ENCODE measurements at regions not wholly inside any gene's neighbourhood (a gene's known extent, or its start where the extent isn't known, plus 50 kb on each side); places are given as distances from the start of the nearest gene placed in this dataset.
"Not testable (repeated sequence)": the region's sequence is repeated elsewhere in the genome, so short reads cannot be mapped to it uniquely, and the experiment has no call there.

DNA sequence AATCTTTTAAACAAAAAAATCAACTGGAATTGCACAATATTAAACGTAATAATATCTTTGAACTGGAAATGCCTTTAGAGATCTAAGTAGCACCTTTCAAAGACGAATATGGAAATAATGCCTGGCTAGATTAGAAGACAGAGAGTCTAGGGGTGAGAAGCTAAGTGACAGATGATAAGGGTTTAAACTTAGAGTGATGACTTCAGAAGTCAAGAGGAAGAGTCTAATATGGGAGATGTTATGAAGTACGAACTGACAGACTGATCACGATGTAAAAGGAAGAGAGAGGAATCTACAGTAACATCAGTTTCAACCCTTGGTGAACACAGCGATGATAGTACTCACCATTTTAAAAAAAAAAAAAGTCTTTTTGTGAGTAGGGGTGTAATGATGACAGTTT is 57.9 kb downstream of the HINT1 start:
- TF ChIP-seq, protein P1, sequence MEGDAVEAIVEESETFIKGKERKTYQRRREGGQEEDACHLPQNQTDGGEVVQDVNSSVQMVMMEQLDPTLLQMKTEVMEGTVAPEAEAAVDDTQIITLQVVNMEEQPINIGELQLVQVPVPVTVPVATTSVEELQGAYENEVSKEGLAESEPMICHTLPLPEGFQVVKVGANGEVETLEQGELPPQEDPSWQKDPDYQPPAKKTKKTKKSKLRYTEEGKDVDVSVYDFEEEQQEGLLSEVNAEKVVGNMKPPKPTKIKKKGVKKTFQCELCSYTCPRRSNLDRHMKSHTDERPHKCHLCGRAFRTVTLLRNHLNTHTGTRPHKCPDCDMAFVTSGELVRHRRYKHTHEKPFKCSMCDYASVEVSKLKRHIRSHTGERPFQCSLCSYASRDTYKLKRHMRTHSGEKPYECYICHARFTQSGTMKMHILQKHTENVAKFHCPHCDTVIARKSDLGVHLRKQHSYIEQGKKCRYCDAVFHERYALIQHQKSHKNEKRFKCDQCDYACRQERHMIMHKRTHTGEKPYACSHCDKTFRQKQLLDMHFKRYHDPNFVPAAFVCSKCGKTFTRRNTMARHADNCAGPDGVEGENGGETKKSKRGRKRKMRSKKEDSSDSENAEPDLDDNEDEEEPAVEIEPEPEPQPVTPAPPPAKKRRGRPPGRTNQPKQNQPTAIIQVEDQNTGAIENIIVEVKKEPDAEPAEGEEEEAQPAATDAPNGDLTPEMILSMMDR (IDR thresholded peaks at IDR 0.05; ENCODE audit: low read depth, low read length): no peak
- no peak overlapping the region for H3K4me3 ChIP-seq (replicated peaks in 1 of 2; ENCODE audit: low read depth in 2 of 2, low read length in 2 of 2)
- no peak for DNase-seq (ENCODE audit: low read depth in 2 of 2)

DNA sequence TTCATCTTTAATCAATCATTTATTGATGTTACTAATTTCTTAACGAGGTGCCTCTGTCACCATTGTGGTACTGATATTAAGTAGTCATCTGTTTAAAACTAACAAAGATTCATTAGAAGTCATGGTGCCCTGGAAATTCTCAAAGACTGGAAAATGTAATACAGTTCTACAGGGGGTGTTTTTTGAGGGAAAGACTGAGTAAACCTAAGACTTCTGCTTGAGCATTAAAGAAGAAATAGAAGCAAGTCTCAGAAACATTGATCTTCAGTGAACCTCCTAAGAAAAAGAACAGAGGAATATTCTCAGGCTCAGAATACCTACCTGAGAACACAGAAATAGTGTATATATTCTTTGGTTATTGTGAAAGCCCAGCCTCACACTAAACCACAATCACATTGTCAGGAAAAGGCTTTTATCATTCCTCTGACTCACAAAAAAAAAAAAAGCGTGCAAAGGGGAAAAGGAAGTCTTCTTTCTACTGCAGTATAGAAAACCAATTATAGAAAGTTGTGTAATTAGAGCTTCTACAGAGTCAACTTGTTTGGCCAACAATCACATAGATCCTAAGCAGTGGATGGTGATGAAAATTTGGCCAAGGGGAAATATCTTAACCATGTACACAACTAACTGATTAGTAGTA is 60.8 kb downstream of the HINT1 start:
- peak; percentile 12 to 25 for DNase-seq (ENCODE audit: low read depth in 2 of 2)
- TF ChIP-seq, protein P1 (IDR thresholded peaks at IDR 0.05; ENCODE audit: low read depth, low read length): no peak
- H3K4me3 ChIP-seq (replicated peaks in 1 of 2; ENCODE audit: low read depth in 2 of 2, low read length in 2 of 2): no peak overlapping the region

DNA sequence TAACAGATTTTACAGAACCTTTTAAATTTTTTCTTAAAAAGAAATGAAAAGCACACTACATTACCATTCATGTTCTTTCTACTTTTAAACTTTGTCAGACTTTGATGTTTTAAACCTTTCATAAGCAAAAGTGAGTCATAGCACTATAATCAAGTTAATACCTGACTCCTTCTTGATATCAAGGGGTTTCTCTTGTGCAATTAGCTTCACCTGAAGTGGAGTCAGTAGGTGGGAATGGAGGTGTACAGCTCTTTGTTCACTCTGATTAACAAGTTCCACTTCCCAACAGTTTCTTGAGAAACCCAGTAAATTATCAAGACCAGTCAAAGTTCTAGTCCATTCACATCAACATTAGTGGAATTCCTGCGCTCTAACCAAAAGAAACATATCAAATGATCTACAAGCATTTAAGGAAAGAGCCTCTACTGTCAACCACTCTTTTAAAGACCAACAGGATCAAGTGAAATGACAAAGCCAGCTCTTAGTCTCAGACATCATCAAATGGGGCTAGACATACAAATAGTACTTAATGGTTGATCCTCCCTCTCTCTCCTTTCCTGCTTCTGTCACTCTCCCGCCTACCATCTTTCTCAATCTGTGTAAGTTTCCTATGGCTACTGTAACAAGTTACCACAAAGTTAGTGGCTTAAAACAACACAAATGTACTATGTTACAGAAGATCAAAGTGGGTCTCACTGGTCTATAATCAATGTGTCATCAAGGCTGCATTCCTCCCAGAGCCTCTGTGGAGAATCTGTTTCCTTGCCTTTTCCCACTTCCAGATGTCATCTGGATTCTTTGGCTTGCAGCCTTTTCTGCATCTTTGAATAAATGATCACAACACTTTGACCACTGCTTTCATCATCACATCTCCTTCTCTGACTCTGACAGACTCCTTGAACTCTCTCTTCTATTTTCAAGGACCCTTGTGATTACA is 68.0 kb downstream of the HINT1 start:
- no peak for DNase-seq (ENCODE audit: low read depth in 2 of 2)
- no peak overlapping the region for H3K4me3 ChIP-seq (replicated peaks in 1 of 2; ENCODE audit: low read depth in 2 of 2, low read length in 2 of 2)
- TF ChIP-seq, protein P1 (IDR thresholded peaks at IDR 0.05; ENCODE audit: low read depth, low read length): no peak

DNA sequence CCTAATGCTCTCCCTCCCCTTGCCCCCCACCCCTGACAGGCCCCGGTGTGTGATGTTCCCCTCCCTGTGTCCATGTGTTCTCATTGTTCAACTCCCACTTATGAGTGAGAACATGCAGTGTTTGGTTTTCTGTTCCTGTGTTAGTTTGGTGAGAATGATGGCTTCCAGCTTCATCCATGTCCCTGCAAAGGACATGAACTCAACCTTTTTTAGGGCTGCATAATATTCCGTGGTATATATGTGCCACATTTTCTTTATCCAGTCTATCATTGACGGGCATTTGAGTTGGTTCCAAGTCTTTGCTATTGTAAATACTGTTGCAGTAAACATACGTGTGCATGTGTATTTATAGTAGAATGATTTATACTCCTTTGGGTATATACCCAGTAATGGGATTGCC is 69.5 kb downstream of the HINT1 start:
- not testable (repeated sequence) for DNase-seq (ENCODE audit: low read depth in 2 of 2); H3K4me3 ChIP-seq (replicated peaks in 1 of 2; ENCODE audit: low read depth in 2 of 2, low read length in 2 of 2)

DNA sequence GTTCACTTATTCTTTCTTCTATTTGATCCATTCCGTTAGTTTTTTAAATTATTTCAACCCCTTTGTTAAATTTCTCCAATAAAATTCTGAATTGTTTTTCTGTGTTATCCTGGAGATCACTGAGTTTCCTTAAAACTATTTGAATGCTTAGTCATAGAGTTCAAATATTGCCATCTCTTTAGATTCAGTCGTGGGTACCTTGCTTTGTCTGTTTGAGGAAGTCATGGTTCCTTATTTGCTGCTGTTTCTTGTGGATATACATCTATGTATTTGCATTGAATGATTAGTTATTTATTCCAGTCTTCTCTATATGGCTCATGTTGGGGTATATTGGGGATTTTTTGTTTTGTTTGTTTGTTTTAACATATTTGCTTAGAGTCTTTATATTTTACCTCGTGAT is 80.6 kb downstream of the HINT1 start:
- DNase-seq (ENCODE audit: low read depth in 2 of 2): no peak
- H3K4me3 ChIP-seq (replicated peaks in 1 of 2; ENCODE audit: low read depth in 2 of 2, low read length in 2 of 2): no peak overlapping the region
- TF ChIP-seq, protein P1 (IDR thresholded peaks at IDR 0.05; ENCODE audit: low read depth, low read length): no peak

DNA sequence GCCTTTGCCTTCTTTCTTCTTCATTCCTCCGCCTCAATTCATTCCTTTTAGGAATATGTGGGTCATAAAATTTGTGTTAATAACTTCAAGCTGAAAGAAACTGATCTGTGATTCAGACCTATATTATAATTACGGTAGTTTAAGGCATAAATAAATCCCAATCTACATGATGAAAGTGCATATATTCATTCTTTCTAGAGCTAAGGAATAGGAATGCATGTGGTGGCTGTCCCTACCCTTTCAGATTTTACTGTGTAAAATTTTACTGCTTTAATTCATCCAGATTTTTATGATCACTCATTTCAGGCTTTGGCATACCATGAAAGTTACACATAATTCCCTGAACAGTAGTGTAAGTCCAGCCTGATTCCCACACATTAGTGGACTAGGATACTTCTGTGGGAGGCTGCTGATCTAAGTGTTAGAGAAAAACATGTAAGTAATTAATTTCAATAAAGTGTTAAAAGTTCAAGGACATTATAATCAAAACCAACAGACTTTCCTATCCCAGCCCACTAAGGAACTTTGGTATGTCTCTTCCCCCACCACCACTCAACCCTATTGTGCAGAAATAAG is 83.1 kb downstream of the HINT1 start:
- no peak for DNase-seq (ENCODE audit: low read depth in 2 of 2)
- TF ChIP-seq, protein P1 (IDR thresholded peaks at IDR 0.05; ENCODE audit: low read depth, low read length): no peak
- H3K4me3 ChIP-seq (replicated peaks in 1 of 2; ENCODE audit: low read depth in 2 of 2, low read length in 2 of 2): no peak overlapping the region

DNA sequence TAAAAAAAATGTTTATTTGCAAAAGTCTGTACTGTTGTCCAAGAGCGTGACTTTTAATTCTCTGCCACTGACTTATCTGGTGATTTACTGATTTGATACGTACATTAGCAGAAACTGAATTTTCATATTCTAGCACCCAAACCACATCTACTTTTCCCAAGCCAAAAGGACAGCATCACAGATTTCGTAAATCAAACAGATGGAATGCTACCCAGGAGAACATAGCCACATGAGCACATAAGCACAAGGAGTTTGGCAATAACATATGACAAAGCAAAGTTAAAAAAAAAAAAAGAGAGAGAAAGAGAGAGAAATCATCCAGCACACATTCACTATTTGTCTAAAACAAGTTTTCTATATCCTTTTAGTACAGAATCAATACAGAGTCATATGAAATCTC is 83.7 kb downstream of the HINT1 start:
- H3K4me3 ChIP-seq (replicated peaks in 1 of 2; ENCODE audit: low read depth in 2 of 2, low read length in 2 of 2): no peak overlapping the region
- peak; percentile 31 to 53 for DNase-seq (ENCODE audit: low read depth in 2 of 2)
- TF ChIP-seq, protein P1 (IDR thresholded peaks at IDR 0.05; ENCODE audit: low read depth, low read length): no peak

Measured in cardiac fibroblast (primary cell).